Skin epidermis (tissue), 12 donors: ENCODE measurements at regions not wholly inside any gene's neighbourhood (a gene's known extent, or its start where the extent isn't known, plus 50 kb on each side); places are given as distances from the start of the nearest gene placed in this dataset.

Experiments used
- H3K27ac ChIP-seq, 21 experiments: fragments of 200-600 bp; sonication (generic) in 11 of 21; one replicate each; pipeline ENCODE4 v1.5.0; 2020; ENCODE audit warnings: mild to moderate bottlenecking in 3 of 21, inconsistent platforms in 2 of 21, moderate library complexity in 2 of 21
- H3K4me3 ChIP-seq, 7 experiments: fragments of 200-600 bp; sonication (generic) in 2 of 7; one replicate each; pipeline ENCODE4 v1.5.0; 2020; ENCODE audit warnings: inconsistent platforms in 2 of 7, mild to moderate bottlenecking in 2 of 7, moderate library complexity in 1 of 7

DNA sequence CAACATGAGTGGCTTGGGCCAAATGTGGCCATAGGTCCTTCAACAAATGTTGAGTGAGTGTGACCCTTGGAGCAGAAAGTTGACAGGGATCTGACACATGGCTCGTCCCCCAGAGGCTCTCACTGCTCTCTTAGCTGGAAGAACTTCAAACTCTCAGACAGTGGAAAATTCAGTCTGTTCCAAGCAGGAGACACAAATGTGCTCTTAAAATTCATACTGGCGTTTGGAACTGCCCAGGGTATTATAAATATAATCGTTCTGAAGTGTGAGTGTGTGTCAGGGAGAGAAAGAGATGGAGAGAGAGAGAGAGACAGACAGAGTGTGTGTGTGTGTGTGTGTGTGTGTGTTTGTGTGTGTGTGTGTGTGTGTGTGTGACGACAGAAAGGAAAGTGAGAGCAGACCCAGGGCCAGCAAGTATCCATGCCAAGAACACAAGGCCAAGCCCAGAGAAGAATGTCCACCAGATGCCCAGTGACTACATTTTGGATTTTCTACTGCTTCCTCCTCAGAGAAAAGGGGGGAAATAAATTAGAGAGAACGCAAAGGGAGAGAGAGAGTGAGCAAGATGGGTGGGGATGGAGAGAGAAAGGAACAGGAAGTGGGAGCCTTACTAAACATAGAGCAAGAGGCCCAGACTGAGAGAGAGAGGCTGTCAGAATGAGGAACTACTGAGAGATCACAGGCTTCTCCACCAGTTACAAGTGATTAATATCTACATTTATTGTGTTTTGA lies 193.6 kb upstream of the NUDT4 start:
- H3K27ac ChIP-seq, result peak overlapping the region in 16 of 21 experiments; percentile 21 to 82 (median 57)
- no peak overlapping the region for H3K4me3 ChIP-seq

DNA sequence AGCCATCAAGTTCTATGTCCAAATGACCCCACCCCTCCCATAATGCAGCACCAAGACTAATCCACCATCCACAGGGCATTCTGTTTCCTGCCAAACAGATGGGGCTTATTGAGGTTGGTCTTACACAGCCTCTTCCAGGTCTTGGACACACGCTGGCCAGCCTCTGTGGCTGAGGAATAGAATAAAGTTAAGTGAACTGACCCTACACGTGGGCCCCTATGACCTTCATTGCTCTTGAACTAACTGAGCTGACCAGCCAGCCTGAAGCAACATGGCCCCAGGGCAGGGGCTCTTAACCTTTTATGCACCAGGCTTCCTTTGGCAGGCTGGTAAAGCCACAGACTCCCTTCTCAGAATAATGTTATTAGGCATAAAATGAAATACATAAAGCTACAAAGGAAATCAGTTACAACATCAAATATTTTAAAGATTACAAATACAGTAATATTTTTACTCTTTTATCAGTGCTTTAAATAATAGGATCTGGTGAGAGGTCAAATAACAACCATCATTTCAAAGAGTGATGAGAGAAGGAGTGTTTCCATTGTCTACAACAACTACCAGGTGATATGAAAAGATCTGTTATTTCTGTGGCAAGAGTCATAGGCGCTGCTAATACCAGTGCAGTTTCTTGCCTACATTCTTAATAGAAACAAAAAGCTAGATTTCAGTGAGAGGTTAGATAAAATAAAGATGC lies 192.9 kb upstream of the NUDT4 start:
- no peak overlapping the region for H3K4me3 ChIP-seq
- H3K27ac ChIP-seq, result peak overlapping the region in 16 of 21 experiments; percentile 21 to 82 (median 57)

DNA sequence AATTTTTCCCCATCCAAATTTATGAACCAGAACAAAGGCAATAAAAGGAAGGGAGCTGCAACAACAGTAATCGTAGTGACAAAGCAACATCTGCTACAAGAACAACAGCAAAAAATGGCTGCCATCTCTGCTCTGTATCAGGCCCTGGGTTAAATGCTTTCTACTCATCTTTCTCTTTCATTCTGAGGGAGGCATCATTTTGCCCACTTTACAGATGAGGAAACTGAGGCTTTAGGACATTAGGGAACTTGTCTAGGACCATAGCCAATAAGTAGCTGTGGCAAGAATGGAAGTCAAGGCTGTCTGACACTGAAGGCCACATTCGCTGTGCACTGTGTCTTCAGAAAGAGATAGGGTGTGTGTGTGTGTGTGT lies 192.4 kb upstream of the NUDT4 start:
- H3K4me3 ChIP-seq, result no peak overlapping the region
- H3K27ac ChIP-seq, result peak overlapping the region in 2 of 21 experiments; percentile 62 to 82

DNA sequence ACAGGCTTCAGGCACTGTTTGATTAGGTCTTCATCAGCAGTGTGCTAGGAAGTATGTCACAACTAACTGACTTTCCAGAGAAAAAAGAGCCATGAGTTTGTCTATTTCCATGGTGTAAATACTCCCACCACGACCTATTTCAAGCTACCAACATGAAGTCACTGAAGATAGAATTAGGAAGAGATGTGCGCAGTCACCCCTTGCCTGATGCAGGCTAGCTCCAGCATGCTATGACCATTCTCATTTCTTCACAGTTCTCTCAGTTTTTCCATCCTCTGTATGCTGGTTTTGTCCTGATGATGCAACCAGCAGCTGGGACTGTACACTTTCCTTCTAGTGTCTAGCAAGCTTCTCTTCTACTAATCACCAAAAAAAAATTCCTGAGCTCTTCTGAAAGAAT lies 191.6 kb upstream of the NUDT4 start:
- no peak overlapping the region for H3K27ac ChIP-seq
- H3K4me3 ChIP-seq, result no peak overlapping the region

DNA sequence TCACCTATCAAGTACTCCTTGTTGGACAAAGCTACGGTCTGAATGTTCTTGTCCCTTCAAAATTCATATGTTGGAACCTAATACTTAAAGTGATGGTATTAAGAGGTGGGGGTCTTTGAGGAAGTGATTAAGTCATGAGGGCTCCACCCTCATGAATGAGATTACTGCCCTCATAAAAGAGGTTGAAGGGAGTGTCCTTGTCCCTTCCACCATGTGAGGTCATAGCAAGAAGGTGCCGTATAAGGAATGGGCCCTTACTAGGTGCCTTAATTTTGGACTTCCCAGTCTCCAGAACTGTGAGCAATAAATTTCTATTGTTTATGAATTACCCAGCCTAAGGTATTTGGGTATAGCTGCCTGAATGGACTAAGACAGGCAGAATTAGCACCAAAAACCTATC lies 191.1 kb upstream of the NUDT4 start:
- Histone ChIP-seq H3K4me3 (no peak overlapping the region), H3K27ac (no peak overlapping the region)

DNA sequence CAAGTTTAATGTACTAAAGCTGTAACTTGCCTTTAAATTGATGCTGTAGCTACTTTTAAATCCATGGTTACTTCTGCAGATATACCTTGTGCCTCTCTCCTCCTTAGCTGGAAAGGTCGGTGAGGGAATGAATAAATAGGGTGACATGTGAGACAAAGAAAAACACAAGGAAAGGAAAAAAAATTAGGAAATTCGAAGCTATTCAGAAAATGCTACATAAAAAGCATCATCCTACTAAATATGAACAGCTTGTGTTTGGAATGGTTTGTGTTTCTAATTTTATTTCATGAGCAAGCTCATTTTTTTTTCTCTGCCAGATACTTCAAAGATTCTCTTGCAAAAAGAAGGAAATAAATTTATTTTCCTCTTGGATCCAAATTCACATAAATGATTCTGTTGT lies 186.3 kb upstream of the NUDT4 start:
- Histone ChIP-seq H3K27ac (peak overlapping the region in 1 of 21 experiments; percentile 12), H3K4me3 (no peak overlapping the region)

DNA sequence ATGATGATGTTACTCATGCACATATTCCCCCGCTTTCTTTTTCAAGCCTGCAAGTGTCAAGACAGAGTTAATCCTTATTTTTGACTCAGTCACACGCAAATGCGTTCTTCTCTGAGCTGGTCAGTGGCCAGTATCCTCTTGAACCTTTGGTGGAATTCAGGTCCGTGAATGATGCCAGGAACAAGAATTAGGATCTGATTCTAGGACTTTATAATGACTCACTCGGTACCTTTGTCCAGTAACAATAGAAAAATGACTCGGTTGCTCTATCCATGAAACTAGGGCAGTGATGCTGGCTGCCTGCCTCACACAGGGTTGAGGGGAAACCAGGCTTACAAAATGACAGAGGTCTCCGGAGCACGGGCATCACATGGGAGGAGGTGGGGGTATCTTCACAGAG lies 185.8 kb upstream of the NUDT4 start:
- Histone ChIP-seq H3K4me3 (no peak overlapping the region), H3K27ac (peak overlapping the region in 3 of 21 experiments; percentile 37 to 51 (median 50))

DNA sequence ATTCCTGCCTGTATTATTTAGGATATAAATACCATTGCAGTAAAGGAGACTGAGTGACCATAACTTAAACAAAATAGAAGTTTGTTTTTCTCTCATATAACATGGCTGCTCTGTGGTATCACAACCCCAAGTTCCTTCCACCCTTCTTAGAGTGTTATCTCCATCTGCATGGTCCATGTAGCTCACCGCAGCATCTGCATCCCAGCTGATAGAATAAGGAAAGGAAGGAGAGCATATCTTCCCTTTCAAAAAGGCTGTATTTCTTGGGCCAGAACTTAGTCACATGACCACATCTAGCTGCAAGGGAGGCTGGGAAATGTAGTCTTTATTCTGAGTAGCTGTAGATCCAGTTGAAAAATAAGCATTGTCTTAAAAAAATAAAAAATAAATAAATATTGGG lies 184.8 kb upstream of the NUDT4 start:
- Histone ChIP-seq H3K27ac (no peak overlapping the region), H3K4me3 (no peak overlapping the region)

DNA sequence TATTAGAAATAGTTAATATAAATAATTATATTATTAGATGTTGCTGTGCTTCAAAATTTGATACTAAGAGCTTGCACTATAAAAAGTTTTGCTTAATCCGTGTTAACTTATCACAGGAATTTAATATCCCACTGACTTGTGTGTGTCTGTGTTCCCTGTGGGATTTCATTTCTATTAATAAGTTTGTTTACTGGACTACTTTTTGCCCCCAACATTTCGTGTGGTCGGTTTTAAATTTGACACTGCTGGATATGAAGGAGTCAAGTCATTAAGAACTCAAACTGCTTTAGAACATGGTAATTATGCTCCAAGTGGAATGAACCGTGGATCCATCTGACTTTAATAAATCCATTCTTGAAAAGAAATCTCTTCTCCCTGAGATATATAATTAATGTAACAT lies 182.2 kb upstream of the NUDT4 start:
- no peak overlapping the region for H3K27ac ChIP-seq
- H3K4me3 ChIP-seq, result no peak overlapping the region

DNA sequence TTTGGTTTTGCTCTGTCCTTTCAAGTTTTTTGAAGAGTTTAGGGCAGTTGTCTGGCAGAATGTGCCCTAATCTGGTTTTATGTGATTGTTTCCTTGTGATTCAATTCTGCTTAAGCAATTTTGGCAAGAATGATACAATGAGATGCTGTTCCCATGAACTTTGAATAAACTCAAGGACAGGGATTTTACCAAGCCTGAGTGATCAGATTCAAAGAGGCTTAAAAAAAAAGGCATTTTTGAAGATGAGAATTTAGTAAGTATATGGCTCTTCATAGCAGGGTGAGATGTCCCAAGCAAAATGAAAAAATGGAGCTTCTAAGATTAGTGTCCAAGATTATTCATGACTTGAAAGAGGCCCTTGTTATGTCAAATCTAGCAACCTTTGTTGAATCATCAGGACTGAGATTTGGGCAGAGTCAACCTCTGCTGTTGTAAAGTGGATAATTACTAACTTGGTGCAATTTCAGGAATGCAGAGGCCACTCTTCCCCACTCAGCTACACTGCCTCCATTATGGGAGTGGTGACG lies 180.6 kb upstream of the NUDT4 start:
- no peak overlapping the region for H3K27ac ChIP-seq
- no peak overlapping the region for H3K4me3 ChIP-seq

DNA sequence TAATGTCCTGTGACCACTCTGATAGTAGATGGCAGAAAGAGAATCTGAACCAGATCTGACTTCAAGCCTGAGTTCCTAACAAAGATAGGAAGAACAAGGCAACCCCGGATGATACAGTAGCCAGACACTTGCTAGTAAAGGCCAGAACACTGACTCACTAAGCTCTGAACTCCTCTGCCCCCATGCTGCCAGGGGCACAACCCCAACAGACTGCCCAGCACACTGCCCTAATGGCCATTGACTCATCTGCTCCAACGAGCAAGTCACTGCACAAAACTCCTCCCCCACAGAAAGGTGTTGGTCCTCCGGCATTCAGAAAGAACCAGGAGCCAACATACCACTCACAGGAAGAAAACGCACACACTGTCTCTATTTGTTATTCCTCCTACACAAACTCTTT lies 179.6 kb upstream of the NUDT4 start:
- Histone ChIP-seq H3K27ac (peak overlapping the region in 1 of 21 experiments; percentile 33), H3K4me3 (no peak overlapping the region)

DNA sequence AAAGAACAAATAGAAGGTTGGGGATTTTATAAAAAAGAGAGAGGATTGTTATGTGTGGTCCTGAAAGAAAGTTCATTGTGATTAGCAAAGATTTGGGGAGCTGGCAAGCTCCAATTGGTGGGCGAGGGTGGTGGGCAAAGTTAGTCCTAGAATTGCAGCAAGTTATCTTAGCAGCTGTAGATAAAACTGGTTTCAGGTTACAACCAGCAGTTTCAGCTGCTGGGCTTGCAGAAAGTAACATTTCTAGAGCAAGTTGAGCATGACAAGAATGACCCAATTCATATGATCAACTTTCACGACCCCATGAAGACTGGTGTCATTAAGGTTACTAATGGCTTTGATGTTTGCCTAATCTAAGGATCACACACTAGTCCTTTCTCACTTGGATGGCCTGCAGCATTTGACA lies 177.9 kb upstream of the NUDT4 start:
- Histone ChIP-seq H3K27ac (no peak overlapping the region), H3K4me3 (no peak overlapping the region)

DNA sequence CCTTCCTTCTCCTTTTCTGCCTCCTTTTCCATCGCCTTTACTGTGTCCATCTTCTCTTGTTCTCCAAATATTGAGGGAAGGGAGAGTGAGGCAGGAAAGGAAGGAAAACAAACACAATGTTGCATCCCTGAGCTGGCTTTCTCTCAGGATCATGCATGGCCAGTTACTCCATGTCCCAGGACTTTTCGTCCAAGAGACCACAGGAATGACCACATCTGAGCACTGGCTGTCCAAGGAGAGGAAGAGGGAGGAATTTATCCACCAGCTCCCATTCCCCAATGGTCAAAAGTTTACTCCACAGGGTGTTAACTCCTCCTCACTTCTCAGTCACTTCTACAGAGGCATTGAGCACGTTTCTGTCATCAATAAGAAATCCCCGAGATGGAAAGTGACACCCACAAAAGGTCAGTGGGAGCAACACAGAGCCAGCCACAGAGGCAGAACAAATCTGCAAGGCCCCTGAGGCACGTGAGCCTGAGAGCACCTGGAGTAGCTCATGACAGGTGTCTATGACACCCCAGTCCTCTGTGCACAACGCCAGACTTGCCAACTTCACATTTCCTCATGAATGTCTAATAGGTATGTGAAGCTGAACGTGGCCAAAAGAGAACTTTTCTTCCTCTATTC lies 177.3 kb upstream of the NUDT4 start:
- Histone ChIP-seq H3K4me3 (no peak overlapping the region), H3K27ac (no peak overlapping the region)

DNA sequence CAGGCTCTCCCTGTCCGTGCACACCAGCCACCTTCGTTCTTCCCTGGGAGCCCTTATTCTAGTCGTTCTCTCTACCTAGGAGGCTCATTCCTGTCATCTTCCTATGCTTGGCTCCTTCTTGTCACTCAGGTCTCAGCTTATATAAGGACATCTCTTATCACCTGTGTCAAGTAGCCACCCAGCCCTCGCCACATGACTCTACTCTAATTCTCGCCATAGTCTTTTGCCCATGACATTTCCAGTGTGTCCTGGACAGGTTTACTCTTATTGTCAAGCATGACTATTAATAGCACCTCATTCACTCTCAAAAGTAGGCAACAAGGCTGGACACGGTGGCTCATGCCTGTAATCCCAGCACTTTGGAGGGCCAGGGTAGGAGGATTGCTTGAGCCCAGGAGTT lies 175.7 kb upstream of the NUDT4 start:
- no peak overlapping the region for H3K27ac ChIP-seq
- no peak overlapping the region for H3K4me3 ChIP-seq

DNA sequence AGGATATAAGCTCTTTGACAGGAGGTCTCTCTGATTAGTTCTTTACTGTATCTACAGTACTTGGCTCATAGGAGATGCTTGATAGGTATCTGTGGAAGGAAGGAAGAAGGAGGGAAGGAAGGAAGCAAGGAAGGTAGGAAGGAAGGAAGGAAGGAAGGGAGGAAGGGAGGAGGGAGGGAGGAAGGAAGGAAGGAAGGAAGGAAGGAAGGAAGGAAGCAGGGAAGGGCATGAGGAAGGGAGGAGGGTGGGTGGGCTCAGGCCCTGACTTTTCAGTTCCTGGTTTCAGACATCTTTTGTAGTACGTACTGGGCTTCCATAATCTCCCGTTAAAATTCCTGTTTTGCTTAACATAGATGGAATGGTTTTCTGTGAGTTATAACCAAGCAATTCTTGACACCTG lies 175.0 kb upstream of the NUDT4 start:
- Histone ChIP-seq H3K4me3 (no peak overlapping the region), H3K27ac (no peak overlapping the region)

DNA sequence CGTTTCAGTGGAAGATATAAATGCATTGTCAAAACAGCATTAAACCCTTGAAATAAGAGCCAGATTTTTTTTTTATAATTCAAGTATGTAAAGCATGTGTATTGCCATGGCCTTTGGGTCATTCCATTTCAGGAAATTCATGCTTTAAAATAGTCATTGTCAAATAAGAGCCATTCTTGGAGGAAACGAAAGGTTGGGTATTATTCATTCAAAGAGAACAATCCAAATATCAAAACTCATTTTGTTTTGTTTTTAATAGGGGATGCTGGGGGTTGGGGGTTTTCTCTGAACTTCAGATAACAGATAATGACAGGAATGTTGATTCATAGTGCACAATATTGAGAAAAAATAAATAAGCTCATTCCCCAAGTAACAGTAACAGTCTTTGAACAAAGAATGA lies 174.4 kb upstream of the NUDT4 start:
- no peak overlapping the region for H3K4me3 ChIP-seq
- no peak overlapping the region for H3K27ac ChIP-seq

DNA sequence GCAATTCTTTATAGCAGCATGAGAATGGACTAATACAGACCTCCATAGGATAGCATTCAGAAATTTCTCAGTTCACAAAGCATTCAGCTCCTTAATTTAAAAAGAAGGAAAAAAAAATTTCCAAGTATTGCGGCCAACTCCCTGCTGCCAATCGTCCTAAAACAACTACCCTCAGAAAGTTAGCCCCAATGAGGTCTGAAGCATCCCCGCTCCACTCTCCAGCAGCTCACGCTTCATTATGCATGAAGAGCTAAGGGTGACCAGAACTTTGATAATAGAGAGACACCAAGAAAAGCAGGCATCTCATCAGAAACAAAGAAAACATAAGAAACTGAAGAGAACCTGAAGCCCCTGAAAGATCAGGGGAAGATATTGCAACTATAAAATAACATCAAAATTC lies 172.8 kb upstream of the NUDT4 start:
- H3K27ac ChIP-seq, result no peak overlapping the region

DNA sequence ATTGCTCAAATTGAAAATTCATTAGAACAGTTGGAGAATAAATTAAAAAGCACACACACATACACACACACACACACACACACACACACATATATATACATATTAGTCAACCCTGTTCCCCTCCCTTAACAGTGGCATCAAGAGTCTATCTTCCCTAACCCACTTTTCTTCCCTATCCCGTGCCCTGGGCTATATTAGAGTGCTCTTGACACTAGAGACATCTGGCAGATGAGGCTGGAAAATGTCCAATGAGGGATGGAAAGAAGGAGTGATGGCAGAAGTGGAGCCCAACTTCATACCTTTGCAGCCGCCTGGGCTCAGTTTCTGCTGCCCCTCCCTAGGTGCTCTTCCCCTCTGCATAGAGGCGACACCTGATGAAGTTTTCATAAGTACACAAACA lies 172.4 kb upstream of the NUDT4 start:
- no peak overlapping the region for H3K27ac ChIP-seq
- H3K4me3 ChIP-seq, result no peak overlapping the region

More for the DNA sequence above, 172.8 kb upstream of the NUDT4 start:
- no peak overlapping the region for H3K4me3 ChIP-seq

DNA sequence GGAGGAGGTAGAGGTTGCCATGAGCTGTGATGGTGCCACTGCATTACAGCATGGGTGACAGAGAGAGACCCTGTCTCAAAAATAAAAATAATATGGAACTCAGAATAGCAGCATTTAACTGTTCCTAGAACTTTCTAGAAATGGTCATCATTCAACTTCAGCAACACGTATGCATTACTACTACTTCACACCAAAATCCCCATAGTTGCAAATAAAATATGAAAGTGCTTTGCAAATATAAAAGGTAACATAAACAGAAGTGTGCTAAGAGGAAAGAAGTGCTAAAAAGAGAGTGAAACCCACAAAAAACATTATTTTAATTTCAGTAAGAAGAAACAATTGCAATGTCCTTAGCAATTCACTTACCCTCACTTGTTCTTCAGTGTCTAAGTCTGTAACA lies 169.7 kb upstream of the NUDT4 start:
- H3K4me3 ChIP-seq, result no peak overlapping the region
- no peak overlapping the region for H3K27ac ChIP-seq

DNA sequence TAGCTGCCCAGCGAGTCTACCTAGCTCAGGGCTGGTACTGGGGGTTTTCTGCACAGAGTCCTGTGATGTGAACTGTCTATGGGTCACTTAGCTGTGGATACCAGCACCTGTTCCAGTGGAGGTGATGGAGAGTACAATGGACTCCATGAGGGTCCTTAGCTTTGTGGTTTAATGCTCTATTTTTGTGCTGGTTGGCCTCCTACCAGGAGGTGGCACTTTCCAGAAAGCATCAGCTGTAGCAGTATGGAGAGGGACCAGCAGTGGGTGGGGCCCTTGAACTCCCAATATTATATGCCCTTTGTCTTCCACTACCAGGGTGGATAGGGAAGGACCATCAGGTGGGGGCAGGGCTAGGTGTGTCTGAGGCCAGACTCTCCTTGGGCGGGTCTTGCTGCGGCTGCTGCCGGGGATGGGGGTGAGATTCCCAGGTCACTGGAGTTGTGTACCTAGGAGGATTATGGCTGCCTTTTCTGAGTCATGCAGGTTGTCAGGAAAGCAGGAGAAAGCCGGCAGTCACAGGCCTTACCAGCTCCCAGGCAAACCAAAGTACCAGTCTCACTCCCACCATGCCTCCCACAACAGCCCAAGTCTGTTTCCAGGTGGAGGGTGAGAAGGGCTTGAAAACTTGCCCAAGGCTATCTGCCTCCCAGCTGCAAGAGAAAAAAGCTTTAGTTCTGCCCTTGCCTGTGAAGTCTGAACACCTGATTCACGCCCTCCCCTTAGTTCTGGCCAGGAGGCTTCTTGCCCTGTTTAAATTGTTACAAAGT lies 163.0 kb upstream of the NUDT4 start:
- no peak overlapping the region for H3K4me3 ChIP-seq
- no peak overlapping the region for H3K27ac ChIP-seq
